ENCODE measurements at regions not wholly inside any gene's neighbourhood (a gene's known extent, or its start where the extent isn't known, plus 50 kb on each side); places are given as distances from the start of the nearest gene placed in this dataset.

DNA sequence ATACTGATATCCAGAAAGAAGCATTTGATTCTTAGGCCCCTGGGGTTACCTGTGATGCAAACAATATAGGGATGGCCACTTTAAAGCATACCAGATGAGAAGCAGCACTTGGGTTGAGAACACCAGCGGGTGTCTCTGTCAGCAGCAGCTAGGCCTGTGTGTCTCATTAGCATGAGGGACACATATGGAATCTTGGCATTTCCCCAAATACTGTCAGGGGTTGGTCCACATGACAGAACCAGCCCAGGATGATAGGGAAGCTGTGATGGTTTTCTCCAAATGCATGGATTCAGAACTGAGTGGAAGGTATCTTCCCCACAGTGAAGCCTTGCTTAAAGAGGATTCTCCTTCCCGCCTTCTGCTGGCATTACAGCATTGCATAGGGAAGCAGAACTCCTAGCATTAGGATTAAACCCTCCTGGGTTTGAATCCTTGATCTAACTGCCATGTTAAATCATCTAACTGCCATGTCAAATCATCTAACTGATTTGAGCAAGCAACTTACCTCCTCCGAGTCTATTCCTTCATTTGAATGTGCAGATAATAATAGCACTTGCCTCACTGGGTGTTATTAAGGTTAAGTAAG is 111.5 kb upstream of the WSCD2 start:
- H3K4me3 ChIP-seq (replicated peaks; ENCODE audit: insufficient read depth, low read length): no peak overlapping the region
- DNase-seq (ENCODE audit: low read depth in 1 of 2, low spot score in 1 of 2): no peak
- TF ChIP-seq GABPA (IDR thresholded peaks at IDR 0.05; ENCODE audit: low read depth): no peak
- TF ChIP-seq POLR2AphosphoS5 (IDR thresholded peaks at IDR 0.05; ENCODE audit: low read depth): no peak
- TF ChIP-seq, protein P1, sequence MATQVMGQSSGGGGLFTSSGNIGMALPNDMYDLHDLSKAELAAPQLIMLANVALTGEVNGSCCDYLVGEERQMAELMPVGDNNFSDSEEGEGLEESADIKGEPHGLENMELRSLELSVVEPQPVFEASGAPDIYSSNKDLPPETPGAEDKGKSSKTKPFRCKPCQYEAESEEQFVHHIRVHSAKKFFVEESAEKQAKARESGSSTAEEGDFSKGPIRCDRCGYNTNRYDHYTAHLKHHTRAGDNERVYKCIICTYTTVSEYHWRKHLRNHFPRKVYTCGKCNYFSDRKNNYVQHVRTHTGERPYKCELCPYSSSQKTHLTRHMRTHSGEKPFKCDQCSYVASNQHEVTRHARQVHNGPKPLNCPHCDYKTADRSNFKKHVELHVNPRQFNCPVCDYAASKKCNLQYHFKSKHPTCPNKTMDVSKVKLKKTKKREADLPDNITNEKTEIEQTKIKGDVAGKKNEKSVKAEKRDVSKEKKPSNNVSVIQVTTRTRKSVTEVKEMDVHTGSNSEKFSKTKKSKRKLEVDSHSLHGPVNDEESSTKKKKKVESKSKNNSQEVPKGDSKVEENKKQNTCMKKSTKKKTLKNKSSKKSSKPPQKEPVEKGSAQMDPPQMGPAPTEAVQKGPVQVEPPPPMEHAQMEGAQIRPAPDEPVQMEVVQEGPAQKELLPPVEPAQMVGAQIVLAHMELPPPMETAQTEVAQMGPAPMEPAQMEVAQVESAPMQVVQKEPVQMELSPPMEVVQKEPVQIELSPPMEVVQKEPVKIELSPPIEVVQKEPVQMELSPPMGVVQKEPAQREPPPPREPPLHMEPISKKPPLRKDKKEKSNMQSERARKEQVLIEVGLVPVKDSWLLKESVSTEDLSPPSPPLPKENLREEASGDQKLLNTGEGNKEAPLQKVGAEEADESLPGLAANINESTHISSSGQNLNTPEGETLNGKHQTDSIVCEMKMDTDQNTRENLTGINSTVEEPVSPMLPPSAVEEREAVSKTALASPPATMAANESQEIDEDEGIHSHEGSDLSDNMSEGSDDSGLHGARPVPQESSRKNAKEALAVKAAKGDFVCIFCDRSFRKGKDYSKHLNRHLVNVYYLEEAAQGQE (IDR thresholded peaks at IDR 0.05; ENCODE audit: insufficient replicate concordance, low read depth): no peak
- TF ChIP-seq, protein P2, sequence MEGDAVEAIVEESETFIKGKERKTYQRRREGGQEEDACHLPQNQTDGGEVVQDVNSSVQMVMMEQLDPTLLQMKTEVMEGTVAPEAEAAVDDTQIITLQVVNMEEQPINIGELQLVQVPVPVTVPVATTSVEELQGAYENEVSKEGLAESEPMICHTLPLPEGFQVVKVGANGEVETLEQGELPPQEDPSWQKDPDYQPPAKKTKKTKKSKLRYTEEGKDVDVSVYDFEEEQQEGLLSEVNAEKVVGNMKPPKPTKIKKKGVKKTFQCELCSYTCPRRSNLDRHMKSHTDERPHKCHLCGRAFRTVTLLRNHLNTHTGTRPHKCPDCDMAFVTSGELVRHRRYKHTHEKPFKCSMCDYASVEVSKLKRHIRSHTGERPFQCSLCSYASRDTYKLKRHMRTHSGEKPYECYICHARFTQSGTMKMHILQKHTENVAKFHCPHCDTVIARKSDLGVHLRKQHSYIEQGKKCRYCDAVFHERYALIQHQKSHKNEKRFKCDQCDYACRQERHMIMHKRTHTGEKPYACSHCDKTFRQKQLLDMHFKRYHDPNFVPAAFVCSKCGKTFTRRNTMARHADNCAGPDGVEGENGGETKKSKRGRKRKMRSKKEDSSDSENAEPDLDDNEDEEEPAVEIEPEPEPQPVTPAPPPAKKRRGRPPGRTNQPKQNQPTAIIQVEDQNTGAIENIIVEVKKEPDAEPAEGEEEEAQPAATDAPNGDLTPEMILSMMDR (IDR thresholded peaks at IDR 0.05; ENCODE audit: insufficient read depth, low read length): no peak
- TF ChIP-seq SPI1 (IDR thresholded peaks at IDR 0.05; ENCODE audit: borderline replicate concordance, low read depth): no peak
- no peak overlapping the region for H3K27ac ChIP-seq (replicated peaks)
- no peaks in the 10 kb centered on the region for H3K27me3 ChIP-seq (ENCODE audit: insufficient read depth, poor library complexity, severe bottlenecking)

DNA sequence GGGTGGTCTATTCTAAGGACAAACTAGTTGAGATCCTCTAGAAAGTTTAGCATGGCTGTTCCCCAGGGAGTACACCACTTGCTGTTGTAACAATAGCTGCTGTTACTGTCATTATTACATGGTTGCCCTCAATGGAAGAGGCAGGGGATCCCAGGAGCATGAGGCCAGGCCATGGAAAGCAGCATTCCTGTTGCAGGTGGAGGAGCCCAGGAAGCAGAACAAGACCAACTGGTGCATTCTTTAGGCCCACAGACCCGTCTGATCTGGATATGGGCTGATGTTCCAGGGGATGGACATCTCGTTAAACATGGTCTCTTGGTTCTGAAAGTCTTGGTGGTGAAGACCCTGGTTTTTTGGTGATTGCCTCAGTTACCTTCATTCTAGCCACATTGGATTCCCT is 109.2 kb upstream of the WSCD2 start:
- Histone ChIP-seq H3K4me3 (replicated peaks; ENCODE audit: insufficient read depth, low read length) (no peak overlapping the region), H3K27me3 (ENCODE audit: insufficient read depth, poor library complexity, severe bottlenecking) (no peaks in the 10 kb centered on the region), H3K27ac (replicated peaks) (no peak overlapping the region)
- TF ChIP-seq, protein P2 (IDR thresholded peaks at IDR 0.05; ENCODE audit: insufficient read depth, low read length): no peak
- TF ChIP-seq, protein P1 (IDR thresholded peaks at IDR 0.05; ENCODE audit: insufficient replicate concordance, low read depth): no peak
- TF ChIP-seq SPI1 (IDR thresholded peaks at IDR 0.05; ENCODE audit: borderline replicate concordance, low read depth) (no peak), POLR2AphosphoS5 (IDR thresholded peaks at IDR 0.05; ENCODE audit: low read depth) (no peak), GABPA (IDR thresholded peaks at IDR 0.05; ENCODE audit: low read depth) (no peak)
- no peak for DNase-seq (ENCODE audit: low read depth in 1 of 2, low spot score in 1 of 2)

DNA sequence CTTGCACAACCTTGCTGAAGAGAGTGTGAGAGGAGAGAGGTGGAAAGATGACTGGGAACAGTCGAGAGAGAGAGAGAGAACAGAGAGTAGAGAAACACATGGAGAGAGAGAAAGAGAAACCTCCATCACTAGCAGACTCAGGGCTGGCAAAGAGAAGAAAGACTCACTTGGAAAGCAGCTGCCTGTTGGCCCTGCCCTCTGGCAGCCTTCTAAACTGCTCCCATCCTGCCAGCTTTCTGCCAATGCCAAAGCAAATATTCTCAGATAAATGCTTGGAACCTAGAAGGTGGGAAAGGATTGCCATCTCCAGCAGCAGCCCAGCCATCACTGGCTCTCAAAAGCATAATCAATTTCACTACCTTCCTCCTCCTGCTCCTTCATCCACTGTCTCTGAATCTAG is 107.9 kb upstream of the WSCD2 start:
- TF ChIP-seq SPI1 (IDR thresholded peaks at IDR 0.05; ENCODE audit: borderline replicate concordance, low read depth) (no peak), POLR2AphosphoS5 (IDR thresholded peaks at IDR 0.05; ENCODE audit: low read depth) (no peak), GABPA (IDR thresholded peaks at IDR 0.05; ENCODE audit: low read depth) (no peak)
- TF ChIP-seq, protein P2 (IDR thresholded peaks at IDR 0.05; ENCODE audit: insufficient read depth, low read length): no peak
- TF ChIP-seq, protein P1 (IDR thresholded peaks at IDR 0.05; ENCODE audit: insufficient replicate concordance, low read depth): no peak
- Histone ChIP-seq H3K27ac (replicated peaks) (no peak overlapping the region), H3K27me3 (ENCODE audit: insufficient read depth, poor library complexity, severe bottlenecking) (no peaks in the 10 kb centered on the region), H3K4me3 (replicated peaks; ENCODE audit: insufficient read depth, low read length) (no peak overlapping the region)
- DNase-seq (ENCODE audit: low read depth in 1 of 2, low spot score in 1 of 2): no peak
